WI38 (cell line): ENCODE measurements at regions not wholly inside any gene's neighbourhood (a gene's known extent, or its start where the extent isn't known, plus 50 kb on each side); places are given as distances from the start of the nearest gene placed in this dataset.

Source experiments
- H3K4me3 ChIP-seq: 2 replicates; pipeline ENCODE4 v1.5.1; 2011; ENCODE audit warnings: low read depth, mild to moderate bottlenecking, control low read depth, low read length
- TF ChIP-seq, protein P1 (sequence below): IDR thresholded peaks from 2 replicates; pipeline ENCODE4 v1.5.1; 2012; ENCODE audit warnings: low read depth, mild to moderate bottlenecking, control low read depth, low read length

DNA sequence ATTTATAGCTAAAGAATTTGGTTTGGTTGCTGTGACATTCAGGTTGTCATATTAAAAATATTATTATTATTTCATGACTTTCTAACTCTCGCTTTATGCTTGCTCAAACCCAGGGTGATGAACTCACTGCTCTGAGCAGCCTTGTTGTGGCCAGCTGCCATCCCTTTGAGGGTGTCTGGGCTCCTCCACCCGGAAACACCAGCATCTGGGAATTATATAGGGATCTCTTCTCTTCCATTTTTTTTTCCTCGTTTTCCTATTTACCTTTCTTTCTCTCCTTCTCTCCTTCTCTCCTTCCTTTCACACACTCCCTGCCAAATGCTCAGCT is 355.8 kb upstream of the SMARCA2 start:
- TF ChIP-seq, protein P1, sequence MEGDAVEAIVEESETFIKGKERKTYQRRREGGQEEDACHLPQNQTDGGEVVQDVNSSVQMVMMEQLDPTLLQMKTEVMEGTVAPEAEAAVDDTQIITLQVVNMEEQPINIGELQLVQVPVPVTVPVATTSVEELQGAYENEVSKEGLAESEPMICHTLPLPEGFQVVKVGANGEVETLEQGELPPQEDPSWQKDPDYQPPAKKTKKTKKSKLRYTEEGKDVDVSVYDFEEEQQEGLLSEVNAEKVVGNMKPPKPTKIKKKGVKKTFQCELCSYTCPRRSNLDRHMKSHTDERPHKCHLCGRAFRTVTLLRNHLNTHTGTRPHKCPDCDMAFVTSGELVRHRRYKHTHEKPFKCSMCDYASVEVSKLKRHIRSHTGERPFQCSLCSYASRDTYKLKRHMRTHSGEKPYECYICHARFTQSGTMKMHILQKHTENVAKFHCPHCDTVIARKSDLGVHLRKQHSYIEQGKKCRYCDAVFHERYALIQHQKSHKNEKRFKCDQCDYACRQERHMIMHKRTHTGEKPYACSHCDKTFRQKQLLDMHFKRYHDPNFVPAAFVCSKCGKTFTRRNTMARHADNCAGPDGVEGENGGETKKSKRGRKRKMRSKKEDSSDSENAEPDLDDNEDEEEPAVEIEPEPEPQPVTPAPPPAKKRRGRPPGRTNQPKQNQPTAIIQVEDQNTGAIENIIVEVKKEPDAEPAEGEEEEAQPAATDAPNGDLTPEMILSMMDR, result no peak
- no peak overlapping the region for H3K4me3 ChIP-seq

DNA sequence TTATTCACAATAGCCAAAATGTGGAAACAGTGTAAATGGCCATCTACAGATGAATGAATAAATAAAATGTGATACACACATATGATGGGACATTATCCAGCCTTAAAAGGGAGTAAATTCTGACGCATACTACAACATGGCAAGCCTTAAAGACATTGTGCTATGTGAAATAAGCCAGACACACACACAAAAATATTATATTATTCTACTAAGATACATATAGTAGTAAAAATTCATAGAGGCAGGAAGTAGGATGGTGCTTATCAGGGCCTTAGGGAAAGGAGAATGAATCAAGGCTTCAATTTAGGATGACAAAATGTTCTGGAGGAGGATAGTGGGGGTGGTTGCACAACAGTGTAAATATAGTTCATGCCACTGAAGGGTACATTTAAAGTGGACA is 346.7 kb upstream of the SMARCA2 start:
- TF ChIP-seq, protein P1, result no peak
- no peak overlapping the region for H3K4me3 ChIP-seq

DNA sequence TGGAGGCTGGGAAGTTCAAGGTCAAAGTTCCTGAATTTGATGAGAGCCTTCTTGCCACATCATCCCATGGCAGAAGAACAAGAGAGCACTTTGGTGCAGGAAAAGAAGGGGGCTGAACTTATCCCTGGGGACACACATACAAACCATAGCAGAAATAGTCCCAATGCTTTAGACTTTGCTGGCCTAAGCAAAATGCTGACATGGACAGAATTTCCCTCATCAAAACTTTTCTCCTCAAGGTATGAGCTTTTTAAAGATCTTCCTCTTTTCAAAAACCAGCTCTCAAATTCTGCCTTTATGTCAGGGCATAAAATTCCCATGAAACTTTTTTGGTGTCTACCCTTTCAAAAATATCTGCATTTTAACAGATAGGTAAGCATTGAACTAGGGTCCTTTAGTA is 341.8 kb upstream of the SMARCA2 start:
- TF ChIP-seq, protein P1, result no peak
- H3K4me3 ChIP-seq, result no peak overlapping the region

DNA sequence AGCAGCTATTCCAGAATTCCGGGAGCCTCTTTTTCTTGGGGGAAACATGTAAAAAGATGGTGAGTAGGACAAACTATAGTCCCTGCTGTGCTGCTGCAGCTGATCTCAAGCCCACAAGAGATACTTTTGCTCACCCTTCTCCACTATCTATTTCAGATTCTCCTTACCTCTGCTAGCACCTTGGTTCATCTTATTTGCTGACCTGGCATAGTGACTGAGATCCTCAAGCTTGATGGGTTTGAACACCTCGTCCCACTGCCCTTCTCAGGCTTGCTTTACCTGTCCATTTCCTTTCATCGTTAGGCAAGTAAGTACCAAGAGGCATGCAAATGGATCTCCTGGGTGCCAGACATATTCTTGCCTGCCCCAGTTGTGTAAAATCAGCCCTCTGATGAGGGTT is 338.4 kb upstream of the SMARCA2 start:
- TF ChIP-seq, protein P1, result no peak
- no peak overlapping the region for H3K4me3 ChIP-seq

DNA sequence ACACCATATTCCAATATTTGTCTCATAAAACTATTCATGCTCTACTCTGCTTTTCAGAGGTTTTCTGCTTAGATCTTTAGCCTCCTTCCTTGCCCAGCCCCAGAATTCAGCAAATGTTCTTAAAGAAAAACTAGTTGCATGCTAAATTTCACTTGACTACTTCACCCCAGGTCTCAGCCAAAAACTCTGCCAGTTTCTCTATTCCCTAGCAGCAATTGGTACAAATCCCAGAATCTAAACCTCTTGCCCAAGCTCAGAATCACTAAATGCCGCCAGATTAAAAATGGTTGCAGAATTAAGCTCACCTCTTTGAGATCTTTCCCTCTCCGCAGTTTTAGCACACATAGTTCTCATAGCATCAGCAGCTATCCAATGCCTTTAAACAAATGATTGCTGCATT is 331.2 kb upstream of the SMARCA2 start:
- TF ChIP-seq, protein P1, result no peak

DNA sequence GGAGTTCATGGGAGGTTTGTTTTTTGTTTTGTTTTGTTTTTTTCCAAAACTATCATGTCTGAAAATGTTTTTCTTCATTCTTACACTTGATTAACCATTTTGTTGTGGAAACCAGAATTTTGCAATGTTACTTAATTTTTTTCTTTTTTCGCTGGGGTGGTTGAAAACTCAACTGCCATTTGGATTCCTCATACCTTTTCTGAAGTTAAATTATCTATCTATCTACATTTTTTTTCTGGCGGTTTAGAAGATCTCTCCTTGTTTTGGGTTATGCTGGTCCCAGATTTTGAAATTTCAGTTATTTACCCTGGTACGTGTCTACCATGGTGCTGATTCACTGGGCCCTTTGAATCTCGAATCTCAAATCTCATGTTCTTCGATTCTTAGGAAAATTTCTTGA is 316.2 kb upstream of the SMARCA2 start:
- no peak overlapping the region for H3K4me3 ChIP-seq
- TF ChIP-seq, protein P1, result no peak

More for the DNA sequence above, 331.2 kb upstream of the SMARCA2 start:
- H3K4me3 ChIP-seq, result no peak overlapping the region

DNA sequence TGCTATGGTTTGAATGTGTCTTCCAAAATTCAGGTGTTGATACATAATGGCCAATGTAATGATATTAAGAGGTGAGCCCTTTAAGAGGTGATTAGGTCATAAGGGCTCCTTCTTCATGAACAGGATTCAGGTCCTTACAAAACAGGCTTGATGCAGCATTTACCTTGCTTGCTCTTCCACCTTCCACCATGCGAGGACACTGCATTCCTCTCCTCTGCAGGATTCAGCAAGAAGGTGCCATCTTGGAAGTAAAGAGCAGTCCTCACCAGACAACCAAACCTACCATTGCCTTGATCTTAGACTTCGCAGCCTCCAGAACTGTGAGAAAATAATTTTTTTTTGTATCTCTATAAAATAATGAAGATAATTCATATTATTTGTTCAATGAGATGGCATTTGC is 314.0 kb upstream of the SMARCA2 start:
- TF ChIP-seq, protein P1, result no peak
- no peak overlapping the region for H3K4me3 ChIP-seq
